ENCODE measurements at regions not wholly inside any gene's neighbourhood (a gene's known extent, or its start where the extent isn't known, plus 50 kb on each side); places are given as distances from the start of the nearest gene placed in this dataset.

GRCh38 chr11:79925570-79925969 lies 484.7 kb upstream of the TENM4 start:
- no peak for TF ChIP-seq CTCF (IDR thresholded peaks at IDR 0.05)
- no peak for TF ChIP-seq POLR2A (IDR thresholded peaks at IDR 0.05)
